HEK293T (cell line): ENCODE measurements at regions not wholly inside any gene's neighbourhood (a gene's known extent, or its start where the extent isn't known, plus 50 kb on each side); places are given as distances from the start of the nearest gene placed in this dataset.

Experiments
- BHLHE40 ChIP-seq: fragments of 450-650 bp; IDR thresholded peaks from 2 replicates; pipeline ENCODE4 v1.6.1; 2016; ENCODE audit warnings: mild to moderate bottlenecking, moderate library complexity, borderline replicate concordance
- ELF4 ChIP-seq: fragments of 450-650 bp; IDR thresholded peaks from 2 replicates; pipeline ENCODE4 v1.6.1; 2017; ENCODE audit warnings: antibody characterized with exemption
- FOXA1 ChIP-seq: fragments of 450-650 bp; IDR thresholded peaks from 2 replicates; pipeline ENCODE4 v1.6.1; 2016; ENCODE audit warnings: mild to moderate bottlenecking
- FOXK2 ChIP-seq: fragments of 450-650 bp; IDR thresholded peaks from 2 replicates; pipeline ENCODE4 v1.6.1; 2016; ENCODE audit warnings: mild to moderate bottlenecking
- FOXM1 ChIP-seq: fragments of 450-650 bp; IDR thresholded peaks from 2 replicates; pipeline ENCODE4 v1.6.1; 2017; ENCODE audit warnings: mild to moderate bottlenecking, borderline replicate concordance
- L3MBTL2 ChIP-seq: fragments of 450-650 bp; conservative IDR thresholded peaks from 2 replicates; pipeline ENCODE4 v1.6.1; 2016; ENCODE audit warnings: mild to moderate bottlenecking
- LEF1 ChIP-seq: fragments of 450-650 bp; IDR thresholded peaks from 2 replicates; pipeline ENCODE4 v1.6.1; 2017; ENCODE audit warnings: mild to moderate bottlenecking, borderline replicate concordance
- NFRKB ChIP-seq: fragments of 450-650 bp; IDR thresholded peaks from 2 replicates; pipeline ENCODE4 v1.6.1; 2016; ENCODE audit warnings: mild to moderate bottlenecking, moderate library complexity
- SP1 ChIP-seq: fragments of 450-650 bp; IDR thresholded peaks from 2 replicates; pipeline ENCODE4 v1.6.1; 2017
- SUZ12 ChIP-seq: fragments of 450-650 bp; IDR thresholded peaks from 2 replicates; pipeline ENCODE4 v1.6.1; 2016; ENCODE audit warnings: mild to moderate bottlenecking
- TARDBP ChIP-seq: fragments of 450-650 bp; IDR thresholded peaks from 2 replicates; pipeline ENCODE4 v1.6.1; 2016
- TF ChIP-seq, protein P1 (sequence below): fragments of 450-650 bp; IDR thresholded peaks from 2 replicates; pipeline ENCODE4 v1.6.1; 2016

GRCh38 chr6:98116455-98116854, 717.9 kb upstream of the POU3F2 start:
- TF ChIP-seq BHLHE40 (no peak), FOXM1 (no peak), NFRKB (no peak), LEF1 (no peak), SUZ12 (no peak), FOXA1 (no peak), ELF4 (no peak), SP1 (no peak), FOXK2 (no peak), TARDBP (no peak), L3MBTL2 (no peak)
- TF ChIP-seq, protein P1, sequence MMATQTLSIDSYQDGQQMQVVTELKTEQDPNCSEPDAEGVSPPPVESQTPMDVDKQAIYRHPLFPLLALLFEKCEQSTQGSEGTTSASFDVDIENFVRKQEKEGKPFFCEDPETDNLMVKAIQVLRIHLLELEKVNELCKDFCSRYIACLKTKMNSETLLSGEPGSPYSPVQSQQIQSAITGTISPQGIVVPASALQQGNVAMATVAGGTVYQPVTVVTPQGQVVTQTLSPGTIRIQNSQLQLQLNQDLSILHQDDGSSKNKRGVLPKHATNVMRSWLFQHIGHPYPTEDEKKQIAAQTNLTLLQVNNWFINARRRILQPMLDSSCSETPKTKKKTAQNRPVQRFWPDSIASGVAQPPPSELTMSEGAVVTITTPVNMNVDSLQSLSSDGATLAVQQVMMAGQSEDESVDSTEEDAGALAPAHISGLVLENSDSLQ, result no peak
